ENCODE measurements at regions not wholly inside any gene's neighbourhood (a gene's known extent, or its start where the extent isn't known, plus 50 kb on each side); places are given as distances from the start of the nearest gene placed in this dataset.

DNA sequence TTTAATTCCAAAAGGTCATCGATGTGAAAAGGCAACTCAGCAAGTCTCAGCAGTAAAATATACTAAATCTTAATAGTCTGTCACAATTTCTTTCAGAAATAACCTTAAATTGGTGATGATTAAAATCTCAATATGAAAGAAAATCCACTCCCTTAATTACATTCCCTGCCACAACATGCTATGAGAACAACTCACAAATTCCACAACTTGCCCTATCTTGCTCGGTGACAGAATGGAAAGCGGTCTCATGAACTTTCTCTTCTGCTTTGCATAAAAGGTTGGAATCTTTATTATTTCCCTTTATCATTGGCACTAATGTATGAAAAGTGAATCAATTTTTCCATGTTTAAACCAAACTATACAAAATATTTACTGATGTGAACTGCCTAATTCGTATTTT is 380.8 kb downstream of the TMA16 start:
- H4K5ac ChIP-seq (ENCODE audit: insufficient read length, low read depth, low read length) = no peak overlapping the region
- no peaks in the 10 kb centered on the region for H3K4me1 ChIP-seq (replicated peaks in 1 of 4; ENCODE audit: control insufficient read depth in 3 of 4, insufficient read depth in 4 of 4, low read length in 3 of 4)
- H3K56ac ChIP-seq (replicated peaks; ENCODE audit: insufficient read length, low read depth, low read length) = no peak overlapping the region
- 100% methylated on average over 4 of the region's 4 CpGs; no CpG with 5 or more reads in 1 of the 2 experiments for WGBS, 2 experiments (ENCODE audit: extremely low coverage in 1 of 2, insufficient coverage in 1 of 2, insufficient read length in 1 of 2, insufficient replicate concordance in 2 of 2, low coverage in 1 of 2, low lambda C conversion rate in 2 of 2, missing lambda C conversion rate in 1 of 2)
- no peak overlapping the region for H3K27ac ChIP-seq (ENCODE audit: low read depth, low read length)
- POLR2A ChIA-PET (ENCODE audit: partially characterized antibody) = no interaction called here
- no peaks in the 10 kb centered on the region for H3K79me2 ChIP-seq (ENCODE audit: control insufficient read depth in 1 of 2, insufficient read depth in 2 of 2, low read length in 2 of 2)
- no peak overlapping the region for H3K4ac ChIP-seq (replicated peaks; ENCODE audit: insufficient read length, low read depth, low read length)
- H3K36me3 ChIP-seq (ENCODE audit: control insufficient read depth in 2 of 4, insufficient read depth in 4 of 4, low read length in 3 of 4) = no peaks in the 10 kb centered on the region
- no peak overlapping the region for H2BK20ac ChIP-seq (ENCODE audit: low read length)
- no peak overlapping the region for H2BK120ac ChIP-seq (replicated peaks; ENCODE audit: low read depth, low read length)
- H3K18ac ChIP-seq (ENCODE audit: extremely low read depth, low read length) = no peak overlapping the region
- H4K91ac ChIP-seq (replicated peaks; ENCODE audit: insufficient read length, low read length) = no peak overlapping the region
- H2AK5ac ChIP-seq (ENCODE audit: low read depth, low read length) = no peak overlapping the region
- H3K4me3 ChIP-seq (ENCODE audit: extremely low read depth in 1 of 4, insufficient read depth in 2 of 4, low read depth in 3 of 4, low read length in 4 of 4) = no peak overlapping the region
- H2BK12ac ChIP-seq (ENCODE audit: low read depth, low read length) = no peak overlapping the region
- H4K8ac ChIP-seq (ENCODE audit: extremely low read depth, insufficient read depth, low read length) = no peak overlapping the region
- no peaks in the 10 kb centered on the region for H3K27me3 ChIP-seq (replicated peaks in 1 of 4; ENCODE audit: control insufficient read depth in 3 of 4, extremely low read depth in 1 of 4, insufficient read depth in 3 of 4, low read length in 3 of 4)
- FAIRE-seq (no peak), DNase-seq (ENCODE audit: low read depth in 1 of 2, low spot score in 2 of 2) (no peak)
- H3K79me1 ChIP-seq (ENCODE audit: low read depth, low read length) = no peaks in the 10 kb centered on the region
- no peak overlapping the region for H2AFZ ChIP-seq (ENCODE audit: low read length)
- no peak overlapping the region for H3K14ac ChIP-seq (ENCODE audit: insufficient read length)
- H3K23ac ChIP-seq (ENCODE audit: insufficient read length) = no peak overlapping the region
- H4K20me1 ChIP-seq (replicated peaks in 1 of 2; ENCODE audit: control insufficient read depth in 1 of 2, insufficient read depth in 2 of 2, low read length in 2 of 2) = no peaks in the 10 kb centered on the region
- H3K23me2 ChIP-seq (ENCODE audit: low read depth, low read length) = no peaks in the 10 kb centered on the region
- TF ChIP-seq TEAD4 (IDR thresholded peaks at IDR 0.05; ENCODE audit: low read depth, low read length) (no peak), KDM4A (IDR thresholded peaks at IDR 0.05; ENCODE audit: low read depth, low read length, severe bottlenecking) (no peak), TCF12 (IDR thresholded peaks at IDR 0.05; ENCODE audit: low read depth, low read length) (no peak)
- TF ChIP-seq, protein P1, sequence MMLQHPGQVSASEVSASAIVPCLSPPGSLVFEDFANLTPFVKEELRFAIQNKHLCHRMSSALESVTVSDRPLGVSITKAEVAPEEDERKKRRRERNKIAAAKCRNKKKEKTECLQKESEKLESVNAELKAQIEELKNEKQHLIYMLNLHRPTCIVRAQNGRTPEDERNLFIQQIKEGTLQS (IDR thresholded peaks at IDR 0.05; ENCODE audit: insufficient read depth, low read depth, low read length) = no peak
- no peaks in the 10 kb centered on the region for H3K9me3 ChIP-seq (ENCODE audit: insufficient read depth in 2 of 2, low read depth in 1 of 2, low read length in 1 of 2)
- H3K4me2 ChIP-seq (ENCODE audit: insufficient read depth in 1 of 2, low read depth in 2 of 2, low read length in 2 of 2) = no peak overlapping the region
- no peak overlapping the region for H2BK15ac ChIP-seq (ENCODE audit: low read length)
- no peak overlapping the region for H2BK5ac ChIP-seq (ENCODE audit: low read depth, low read length)
- CTCF ChIA-PET (ENCODE audit: partially characterized antibody) = interaction anchor here (1.8 kb wide), 1 partner anchor 9 kb away, joined by 4 read pairs; no protein-coding TSS in a partner anchor
- H3K9ac ChIP-seq (replicated peaks in 1 of 4; ENCODE audit: extremely low read depth in 1 of 4, low read depth in 3 of 4, low read length in 3 of 4) = no peak overlapping the region

All from H1 (cell line).